GM18517 (cell line): ENCODE measurements at regions not wholly inside any gene's neighbourhood (a gene's known extent, or its start where the extent isn't known, plus 50 kb on each side); places are given as distances from the start of the nearest gene placed in this dataset.

Experiments
- ATAC-seq: cut with Tn5 transposase; IDR thresholded peaks from one replicate; pipeline ENCODE4 v1.9.1; 2021; ENCODE audit warnings: mild to moderate bottlenecking, moderate library complexity; ENCODE audit not compliant: unreplicated experiment

DNA sequence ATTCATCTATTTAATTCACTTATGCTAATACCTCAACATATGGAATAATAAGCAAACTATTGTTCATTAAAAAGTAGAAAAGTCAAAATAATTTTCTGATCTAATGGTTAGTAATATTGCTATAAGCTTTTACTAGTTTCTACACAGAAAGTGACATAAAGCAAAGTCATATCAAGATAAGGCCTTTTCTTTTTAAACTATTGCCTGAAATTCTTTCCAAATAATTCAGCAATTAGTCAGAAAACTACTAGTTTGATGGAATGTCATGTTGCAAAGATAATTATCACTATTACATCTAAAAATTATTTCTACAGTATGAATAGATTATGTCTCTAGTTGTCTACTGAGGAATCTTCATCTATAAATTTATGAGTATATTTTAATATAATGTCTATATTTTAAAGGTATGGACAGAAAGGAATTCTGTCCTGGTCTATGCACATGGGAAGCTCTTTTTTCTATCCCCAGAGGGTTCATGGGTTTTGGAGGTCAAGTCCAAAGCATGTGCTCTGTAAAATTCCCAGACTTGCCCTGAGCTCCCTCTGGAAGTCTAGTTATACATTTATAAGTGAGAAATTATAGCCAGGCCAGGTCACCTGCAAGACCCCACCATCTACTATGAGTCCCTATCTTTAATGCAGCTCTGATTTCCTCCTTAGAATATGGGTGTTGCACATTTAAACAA lies 84.6 kb upstream of the DPYD start:
- no peak for ATAC-seq

GRCh38 chr1:98003442-98003841 lies 82.6 kb upstream of the DPYD start:
- no peak for ATAC-seq

DNA sequence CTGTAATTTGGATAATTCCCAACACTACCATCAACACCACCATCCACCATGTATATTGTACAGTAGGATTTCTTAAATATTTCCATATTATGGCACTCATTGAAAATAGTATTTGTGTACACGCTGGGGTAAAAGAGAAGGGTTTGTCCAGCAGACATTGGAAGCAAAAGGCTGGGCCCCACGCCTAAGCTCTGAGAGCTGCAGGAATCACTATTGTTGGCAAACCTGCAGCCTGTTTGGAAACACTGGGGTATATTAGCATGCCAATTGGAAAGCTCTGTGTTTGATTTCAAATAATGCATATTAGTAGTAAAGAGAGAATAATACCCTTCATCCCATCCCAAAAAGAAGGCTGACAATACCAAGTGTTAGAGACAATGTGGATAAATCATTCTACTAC lies 81.5 kb upstream of the DPYD start:
- no peak for ATAC-seq

DNA sequence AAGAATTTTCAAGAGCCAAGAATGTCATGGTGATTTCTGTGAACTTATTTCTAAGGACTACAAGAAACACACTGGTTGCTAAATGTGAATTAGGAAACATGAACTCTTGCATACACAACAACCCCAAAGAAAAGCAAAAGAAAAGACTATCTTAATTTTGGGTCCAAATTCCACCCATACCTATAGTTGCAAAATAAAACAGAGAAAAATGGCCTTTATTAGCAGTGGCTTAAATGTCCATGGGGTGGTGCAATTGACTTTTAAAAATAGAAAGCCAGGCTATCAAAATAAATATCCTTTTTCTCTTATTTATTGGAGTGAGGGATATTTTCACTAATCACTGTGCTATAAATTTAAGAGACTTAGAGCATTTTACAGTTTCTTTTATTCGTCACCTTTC lies 80.9 kb upstream of the DPYD start:
- no peak for ATAC-seq

GRCh38 chr1:97999320-97999719 lies 78.5 kb upstream of the DPYD start:
- ATAC-seq: no peak

- no peak for ATAC-seq
Measured at GRCh38 chr1:97996880-97997279, 76.0 kb upstream of the DPYD start.

DNA sequence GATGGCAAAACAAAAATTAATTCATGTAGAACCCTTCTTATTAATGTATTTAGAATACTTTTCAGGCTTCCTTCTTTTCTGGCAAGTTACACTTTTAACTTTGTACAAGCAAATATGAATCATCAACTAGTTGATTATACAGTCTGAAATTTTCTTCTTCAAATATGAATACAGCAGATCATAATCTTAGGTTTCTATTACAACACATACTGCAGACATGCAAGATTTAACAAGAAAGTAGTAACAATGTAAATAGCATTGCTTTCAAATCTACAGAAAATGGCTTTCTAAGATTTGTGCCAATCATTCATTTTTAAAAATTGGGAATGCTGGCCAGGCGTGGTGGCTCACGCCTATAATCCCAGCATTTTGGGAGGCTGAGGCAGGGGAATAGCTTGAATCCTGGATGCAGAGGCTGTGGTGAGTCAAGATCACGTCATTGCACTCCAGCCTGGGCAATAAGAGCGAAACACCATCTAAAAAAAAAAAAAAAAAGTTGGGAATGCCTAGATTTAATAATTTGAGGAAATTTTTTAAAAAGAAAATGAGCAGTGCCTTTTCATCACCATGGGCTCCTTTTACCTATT lies 68.4 kb upstream of the DPYD start:
- no peak for ATAC-seq

- ATAC-seq: no peak
Measured at GRCh38 chr1:97986041-97987005, 65.5 kb upstream of the DPYD start.

GRCh38 chr1:97983126-97983525 lies 62.3 kb upstream of the DPYD start:
- no peak for ATAC-seq

- ATAC-seq: no peak
Measured at GRCh38 chr1:97980530-97980929, 59.7 kb upstream of the DPYD start.

- ATAC-seq: no peak
Measured at GRCh38 chr1:97976801-97977200, 56.0 kb upstream of the DPYD start.
